ENCODE measurements at regions not wholly inside any gene's neighbourhood (a gene's known extent, or its start where the extent isn't known, plus 50 kb on each side); places are given as distances from the start of the nearest gene placed in this dataset.

GRCh38 chr15:47945872-47946650, 174.7 kb upstream of the SLC24A5 start:
- no peak for DNase-seq

DNA sequence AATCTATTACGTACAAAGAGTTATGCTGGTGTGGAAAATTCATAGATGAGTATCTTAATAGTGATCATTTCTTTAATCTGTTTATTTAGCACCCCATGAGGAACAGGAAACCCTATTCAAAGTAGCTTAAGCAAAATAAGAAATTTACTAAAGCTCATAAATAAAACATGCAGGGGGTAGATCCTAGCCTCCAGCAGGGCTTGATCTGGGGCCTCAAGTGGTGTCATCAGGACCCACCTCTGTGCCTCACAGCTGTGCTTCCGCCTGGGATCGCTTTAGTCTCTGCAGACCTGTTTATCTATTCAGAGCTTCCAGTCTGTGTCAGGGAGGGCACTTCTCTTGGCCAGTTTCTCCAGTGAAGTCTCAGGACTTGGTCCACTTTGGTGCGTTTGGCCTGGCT, 171.0 kb upstream of the SLC24A5 start:
- no peak for DNase-seq

- no peak for DNase-seq
These were observed 170.3 kb upstream of the SLC24A5 start for GRCh38 chr15:47950447-47950846.

DNA sequence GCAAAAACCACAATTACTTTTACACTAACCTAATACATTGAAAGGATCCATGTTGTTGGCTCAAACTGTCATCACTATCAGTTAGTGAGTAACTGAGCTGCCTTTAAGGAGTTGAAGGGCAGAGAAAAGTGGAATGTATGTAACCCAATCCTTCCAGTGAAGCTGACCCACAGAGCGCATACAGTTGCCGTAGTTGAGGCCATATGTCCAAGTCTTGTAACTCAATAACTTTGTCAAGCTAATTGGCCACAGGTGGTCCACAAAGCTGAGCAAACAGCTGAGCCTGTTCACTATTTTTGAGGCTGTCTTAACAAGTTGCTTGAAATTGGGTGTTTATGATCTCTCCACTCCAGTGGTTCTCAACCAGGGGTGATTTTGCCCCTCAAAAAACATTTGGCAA, 169.0 kb upstream of the SLC24A5 start:
- no peak for DNase-seq

DNA sequence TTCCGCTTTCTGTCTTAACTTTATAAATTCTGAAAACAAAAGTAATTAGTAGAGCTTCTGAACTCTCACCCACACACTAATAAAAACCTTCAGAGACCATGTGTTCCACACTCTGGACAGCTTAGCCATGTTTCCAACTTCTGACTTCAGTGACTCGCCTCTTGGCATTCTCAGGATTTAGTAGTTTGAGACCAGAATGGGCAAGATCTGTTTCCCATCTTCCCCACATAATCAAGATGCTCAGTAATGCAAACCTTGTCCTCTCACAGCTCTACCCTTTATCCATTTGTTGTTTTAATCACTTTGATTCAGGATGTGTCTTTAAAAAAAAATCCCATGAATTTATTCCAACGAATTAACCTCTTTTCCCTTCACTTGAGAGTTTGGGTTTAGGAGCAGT, 166.6 kb upstream of the SLC24A5 start:
- no peak for DNase-seq

DNA sequence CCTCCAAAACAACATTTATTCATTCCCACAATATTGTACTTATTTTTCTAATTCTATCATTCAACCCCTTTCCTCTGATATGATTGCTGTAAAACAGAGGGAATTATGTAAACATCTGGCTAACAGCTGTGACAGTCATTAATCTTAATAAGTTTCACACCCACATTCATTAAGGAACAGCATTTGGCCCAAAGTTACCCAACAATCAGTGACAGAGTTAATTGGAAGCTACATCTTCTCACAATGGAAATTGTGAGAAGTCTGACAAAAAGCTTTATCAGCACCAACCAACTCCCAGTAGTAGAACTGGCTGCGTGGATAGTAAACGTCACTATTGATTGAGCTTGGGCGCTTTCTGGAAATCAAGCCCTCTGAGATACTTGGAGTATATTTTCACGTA, 165.8 kb upstream of the SLC24A5 start:
- DNase-seq = no peak

GRCh38 chr15:47959617-47960413, 161.0 kb upstream of the SLC24A5 start:
- DNase-seq = no peak

DNA sequence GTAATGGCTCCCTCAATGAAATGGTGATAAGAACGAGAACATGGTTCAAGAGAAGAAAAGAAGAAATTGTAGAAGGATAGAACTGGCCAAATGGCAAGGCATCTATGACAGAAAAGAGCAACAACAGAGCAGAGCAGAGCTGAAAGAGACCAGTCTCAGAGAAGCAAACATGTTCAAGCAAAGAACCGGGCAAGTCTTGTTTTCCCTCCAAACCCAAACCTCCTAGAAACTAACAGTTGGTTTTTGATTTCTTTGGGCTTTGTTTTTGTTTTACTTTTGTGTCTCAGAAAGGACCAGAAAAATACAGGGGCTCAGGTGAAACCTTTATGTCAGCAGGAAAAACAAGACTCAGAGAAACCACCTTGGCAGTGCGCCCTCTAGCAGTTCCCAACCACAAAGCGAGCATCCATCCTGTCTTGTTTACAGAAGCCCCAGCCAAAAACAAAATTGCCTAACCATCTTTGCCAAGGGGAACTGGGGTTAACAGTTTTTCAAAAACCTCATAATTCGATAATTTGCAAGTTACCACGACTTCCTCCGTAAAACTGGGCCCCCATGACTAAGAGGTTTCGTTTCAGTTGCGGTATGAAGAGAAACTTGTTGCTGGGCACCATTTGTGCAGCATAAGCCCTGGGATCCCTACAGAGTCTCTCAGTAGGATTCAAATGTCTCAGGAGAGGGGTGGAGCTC, 159.2 kb upstream of the SLC24A5 start:
- no peak for DNase-seq

DNA sequence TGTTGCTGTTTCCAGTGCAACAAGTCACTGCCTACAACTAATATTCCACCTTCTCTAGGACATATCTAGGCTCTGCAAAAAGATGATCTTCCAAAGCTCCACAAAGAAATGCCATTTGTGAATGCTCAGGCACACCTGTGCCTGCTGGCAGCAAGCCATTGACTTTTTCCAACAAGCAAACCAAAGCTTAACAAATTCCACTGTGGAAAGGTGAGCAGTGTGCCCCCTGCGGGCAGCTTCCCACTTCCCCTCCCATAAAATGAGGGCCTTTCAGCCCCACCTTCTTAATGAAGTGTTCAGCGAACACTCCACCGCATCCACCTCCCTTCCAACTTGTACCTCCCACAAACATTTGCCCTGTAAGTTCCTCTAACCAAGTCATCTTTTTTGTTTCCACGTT, 157.5 kb upstream of the SLC24A5 start:
- no peak for DNase-seq

DNA sequence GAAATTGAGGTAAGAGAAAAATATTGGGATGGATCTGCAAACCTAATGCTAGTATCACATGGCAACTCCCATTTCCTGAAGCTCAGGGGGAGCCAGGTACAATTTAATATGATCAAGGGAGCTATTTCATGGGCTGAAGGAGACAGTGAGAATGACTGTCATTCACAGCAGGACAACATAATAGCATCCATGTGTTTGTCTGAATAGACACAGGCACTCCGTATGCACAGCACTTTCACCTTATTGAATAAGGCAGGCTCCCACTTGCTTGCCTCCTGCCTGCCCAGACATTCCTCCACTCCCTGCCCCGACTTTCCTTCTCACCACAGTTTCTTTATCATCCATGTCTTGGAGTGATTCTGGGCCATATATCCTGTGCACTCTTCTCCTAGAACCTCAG, 156.6 kb upstream of the SLC24A5 start:
- DNase-seq = no peak

- DNase-seq = no peak
These were observed 155.5 kb upstream of the SLC24A5 start for GRCh38 chr15:47965297-47965696.

DNA sequence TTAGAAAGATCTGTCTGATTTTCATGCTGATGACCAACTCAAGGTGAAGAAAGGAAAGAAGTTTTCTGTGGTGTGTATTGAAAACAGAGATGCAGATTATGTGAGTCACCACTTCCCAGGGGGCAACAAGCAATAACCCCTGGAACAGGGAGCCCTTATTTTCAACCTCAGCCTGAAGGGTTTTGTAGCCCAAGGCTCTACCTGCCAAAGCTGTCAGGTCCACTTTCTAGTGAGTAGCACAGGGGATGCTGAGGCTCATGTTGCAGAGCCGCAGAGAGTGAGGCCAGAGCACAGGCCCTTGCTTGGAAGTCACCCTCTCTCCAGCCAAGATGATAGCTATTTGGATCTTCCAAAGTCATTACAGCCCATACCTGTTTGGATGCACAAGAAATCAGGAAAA, 152.2 kb upstream of the SLC24A5 start:
- no peak for DNase-seq

GRCh38 chr15:47971637-47972036, 149.2 kb upstream of the SLC24A5 start:
- no peak for DNase-seq

- DNase-seq = no peak
These were observed 148.1 kb upstream of the SLC24A5 start for GRCh38 chr15:47972738-47973137.

GRCh38 chr15:47974724-47975123, 146.1 kb upstream of the SLC24A5 start:
- DNase-seq = no peak

GRCh38 chr15:47975427-47975826, 145.4 kb upstream of the SLC24A5 start:
- DNase-seq = no peak

DNA sequence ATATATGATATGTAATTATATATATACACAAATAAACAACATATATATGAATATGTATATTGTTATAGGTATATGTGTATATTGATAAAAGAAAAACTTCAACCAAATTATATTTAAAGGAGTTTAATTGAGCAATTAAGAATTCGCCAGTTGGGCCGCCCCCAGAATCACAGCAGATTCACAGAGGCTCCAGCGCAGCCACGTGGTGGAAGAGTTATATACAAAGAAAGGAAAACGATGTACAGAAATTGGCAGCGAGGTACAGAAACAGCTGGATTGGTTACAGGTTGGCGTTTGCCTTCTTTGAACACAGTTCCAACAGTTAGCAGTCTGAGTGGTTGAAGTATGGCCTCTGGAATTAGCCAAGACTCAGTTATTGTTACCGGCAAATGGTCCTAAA, 137.3 kb upstream of the SLC24A5 start:
- DNase-seq = no peak

- DNase-seq = no peak
These were observed 135.2 kb upstream of the SLC24A5 start for GRCh38 chr15:47985568-47985967.

- DNase-seq = no peak
These were observed 133.3 kb upstream of the SLC24A5 start for GRCh38 chr15:47987461-47987860.

DNA sequence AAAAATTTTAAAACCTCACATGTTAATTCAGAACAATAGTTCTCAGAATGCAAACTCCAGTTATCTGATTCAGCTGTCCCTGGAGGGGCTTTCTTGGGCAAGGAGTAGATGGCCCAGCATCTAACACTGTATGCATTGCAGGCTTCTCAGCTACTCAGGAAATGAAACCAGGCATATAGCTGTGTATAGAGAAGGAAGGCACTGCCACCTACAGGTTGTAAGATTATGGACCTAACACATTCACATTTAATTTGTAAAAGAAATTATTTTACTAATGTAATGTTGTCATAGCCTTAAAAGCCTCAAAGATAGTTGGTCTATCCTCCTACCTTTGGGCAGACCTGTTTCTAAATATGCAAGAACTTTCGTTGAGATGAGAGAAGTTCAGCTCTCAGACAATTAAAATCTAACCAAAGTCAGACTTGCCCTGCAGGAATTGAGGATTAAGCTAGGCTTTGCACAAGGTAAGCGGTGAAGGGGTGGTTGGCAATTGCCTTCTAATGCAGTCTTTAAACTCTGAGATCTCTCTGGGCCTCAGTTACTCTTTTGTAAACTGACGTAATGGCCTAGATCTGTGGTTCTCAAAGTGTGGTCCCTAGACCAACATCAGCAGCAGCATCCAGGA, 132.8 kb upstream of the SLC24A5 start:
- peak in 21 of 51 donors; percentile 2 to 78 (median 12) for DNase-seq

- DNase-seq = no peak
These were observed 132.2 kb upstream of the SLC24A5 start for GRCh38 chr15:47988564-47988963.

DNA sequence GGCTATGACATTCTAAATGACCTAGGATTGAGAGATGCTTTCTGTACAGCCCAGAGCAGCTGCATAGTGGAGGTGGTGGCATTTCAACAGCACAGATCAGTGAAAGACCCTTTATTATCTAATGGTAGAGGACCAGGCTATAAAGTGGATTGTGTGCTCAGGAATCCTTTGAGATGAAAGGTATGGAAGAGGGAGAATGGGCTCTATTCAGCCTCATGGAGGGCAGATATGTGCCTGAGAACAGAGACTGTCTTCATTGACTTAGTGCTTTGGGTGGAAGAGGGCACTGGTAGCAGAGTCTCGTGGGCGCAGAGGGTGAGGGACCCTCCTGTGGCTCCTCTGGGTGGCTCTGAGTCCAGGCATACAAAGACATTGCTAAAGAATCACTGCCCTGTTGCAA, 130.0 kb upstream of the SLC24A5 start:
- no peak for DNase-seq

All from hypothalamus (tissue), 51 donors.